NB4 (cell line): ENCODE measurements at regions not wholly inside any gene's neighbourhood (a gene's known extent, or its start where the extent isn't known, plus 50 kb on each side); places are given as distances from the start of the nearest gene placed in this dataset.

Source experiments
- MYC ChIP-seq: IDR thresholded peaks from 2 replicates; pipeline ENCODE4 v1.6.1; 2011; ENCODE audit warnings: low read depth, low read length
- POLR2A ChIP-seq: IDR thresholded peaks from 2 replicates; pipeline ENCODE4 v1.6.1; 2011; ENCODE audit warnings: mild to moderate bottlenecking; ENCODE audit not compliant: insufficient read length; ENCODE audit errors: extremely low read depth
- TF ChIP-seq, protein P1 (sequence below): IDR thresholded peaks from one replicate; pipeline ENCODE4 v1.5.1; 2012; ENCODE audit warnings: low read depth, low read length
- TF ChIP-seq, protein P2 (sequence below): IDR thresholded peaks from 2 replicates; pipeline ENCODE4 v1.6.1; 2011; ENCODE audit warnings: low read depth, low read length

DNA sequence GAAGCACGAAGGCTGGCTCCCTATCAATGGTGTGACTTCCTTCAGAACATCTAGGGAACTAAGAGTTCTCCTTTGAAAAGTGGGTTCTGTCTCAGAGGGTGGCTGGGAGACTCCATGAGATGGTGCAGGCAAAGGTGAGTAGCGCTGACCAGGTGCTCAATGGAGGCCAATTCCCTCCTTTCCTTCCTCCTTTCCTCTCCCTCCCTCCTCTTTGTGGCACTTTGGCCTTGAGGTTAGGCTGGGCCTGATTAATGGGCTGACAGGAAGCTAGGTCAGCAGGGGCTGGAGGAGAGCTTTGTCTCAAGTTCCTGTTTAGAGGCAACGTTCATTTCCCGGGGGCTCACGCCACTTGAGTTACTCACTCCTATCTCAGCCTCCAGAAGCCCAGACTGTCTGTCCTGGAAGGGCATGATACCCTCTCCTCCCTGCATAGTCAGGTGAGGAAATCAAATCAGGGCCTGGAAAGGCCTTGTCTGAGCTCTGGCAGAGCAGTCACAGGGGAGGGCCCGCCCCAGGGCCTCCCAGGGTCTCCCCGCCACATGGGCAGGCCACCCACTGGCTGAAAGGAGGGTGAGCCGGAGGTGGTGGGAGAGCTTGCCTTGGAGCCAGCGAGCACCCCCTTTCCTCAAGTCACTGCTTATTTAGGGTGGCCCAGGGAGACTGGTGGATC, 58.4 kb upstream of the SSBP3 start:
- TF ChIP-seq POLR2A = peak; percentile 60
- TF ChIP-seq, protein P1, sequence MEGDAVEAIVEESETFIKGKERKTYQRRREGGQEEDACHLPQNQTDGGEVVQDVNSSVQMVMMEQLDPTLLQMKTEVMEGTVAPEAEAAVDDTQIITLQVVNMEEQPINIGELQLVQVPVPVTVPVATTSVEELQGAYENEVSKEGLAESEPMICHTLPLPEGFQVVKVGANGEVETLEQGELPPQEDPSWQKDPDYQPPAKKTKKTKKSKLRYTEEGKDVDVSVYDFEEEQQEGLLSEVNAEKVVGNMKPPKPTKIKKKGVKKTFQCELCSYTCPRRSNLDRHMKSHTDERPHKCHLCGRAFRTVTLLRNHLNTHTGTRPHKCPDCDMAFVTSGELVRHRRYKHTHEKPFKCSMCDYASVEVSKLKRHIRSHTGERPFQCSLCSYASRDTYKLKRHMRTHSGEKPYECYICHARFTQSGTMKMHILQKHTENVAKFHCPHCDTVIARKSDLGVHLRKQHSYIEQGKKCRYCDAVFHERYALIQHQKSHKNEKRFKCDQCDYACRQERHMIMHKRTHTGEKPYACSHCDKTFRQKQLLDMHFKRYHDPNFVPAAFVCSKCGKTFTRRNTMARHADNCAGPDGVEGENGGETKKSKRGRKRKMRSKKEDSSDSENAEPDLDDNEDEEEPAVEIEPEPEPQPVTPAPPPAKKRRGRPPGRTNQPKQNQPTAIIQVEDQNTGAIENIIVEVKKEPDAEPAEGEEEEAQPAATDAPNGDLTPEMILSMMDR = no peak
- TF ChIP-seq MYC = no peak; the same call in 1 of the 2 replicates
- TF ChIP-seq, protein P2, sequence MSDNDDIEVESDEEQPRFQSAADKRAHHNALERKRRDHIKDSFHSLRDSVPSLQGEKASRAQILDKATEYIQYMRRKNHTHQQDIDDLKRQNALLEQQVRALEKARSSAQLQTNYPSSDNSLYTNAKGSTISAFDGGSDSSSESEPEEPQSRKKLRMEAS = no peak
